Endothelial cell of umbilical vein (primary cell): ENCODE measurements at regions not wholly inside any gene's neighbourhood (a gene's known extent, or its start where the extent isn't known, plus 50 kb on each side); places are given as distances from the start of the nearest gene placed in this dataset.
A peak's percentile ranks its signal among the peaks of the same experiment; 100 is the strongest.

Experiments used
- BruUV-seq: library from RNA; stranded (reverse); fragments of 400-500 nt; replicated peaks from 2 replicates; lab custom pipeline; 2021; lab: Mats Ljungman, UMichigan
- CTCF ChIA-PET: fragments of 300-600, 350-600 bp; sonication (Branson Sonifier 250); formaldehyde crosslinking; loops from one replicate; lab custom pipeline; 2021; ENCODE audit warnings: antibody characterized with exemption, inconsistent platforms; lab: Charles Lee
- POLR2A ChIA-PET: fragments of 300-600, 350-600 bp; sonication (Branson Sonifier 250); formaldehyde crosslinking; loops from one replicate; lab custom pipeline; 2021; ENCODE audit warnings: antibody characterized with exemption, inconsistent platforms; lab: Charles Lee
- DNase-seq: peaks from one replicate; pipeline ENCODE4 v3.0.0-alpha.2; 2011; ENCODE audit warnings: low read depth, low spot score
- FAIRE-seq: peaks from 2 replicates; lab custom pipeline; 2011; peaks lifted over from hg19 to GRCh38; lab: Jason Lieb, UNC
- H2AFZ ChIP-seq: 2 replicates; pipeline ENCODE4 v1.6.0; 2012; ENCODE audit warnings: low read depth, low read length, control low read depth, inconsistent platforms
- H3K27ac ChIP-seq: 2 replicates; pipeline ENCODE4 v1.5.1; 2011; ENCODE audit warnings: low read depth, mild to moderate bottlenecking, control low read depth, low read length, moderate library complexity; ENCODE audit not compliant: insufficient read depth
- H3K27me3 ChIP-seq, 2 experiments: 2 replicates each; pipeline versions ENCODE4 v1.6.0 to v1.6.1; 2011; ENCODE audit warnings: low read length in 2 of 2, mixed read lengths in 1 of 2; ENCODE audit not compliant: control insufficient read depth in 2 of 2, insufficient read depth in 2 of 2
- H3K36me3 ChIP-seq, 2 experiments: 2 replicates in 1 of 2; 3 replicates in 1 of 2; pipeline ENCODE4 v1.5.1; 2011; ENCODE audit warnings: low read length in 2 of 2, mild to moderate bottlenecking in 1 of 2, moderate library complexity in 1 of 2; ENCODE audit not compliant: control insufficient read depth in 2 of 2, insufficient read depth in 2 of 2; ENCODE audit errors: extremely low read depth in 1 of 2
- H3K4me1 ChIP-seq: 3 replicates; pipeline ENCODE4 v1.5.1; 2011; ENCODE audit warnings: mild to moderate bottlenecking, low read length; ENCODE audit not compliant: control insufficient read depth, insufficient read depth; ENCODE audit errors: extremely low read depth
- H3K4me2 ChIP-seq: 2 replicates; pipeline ENCODE4 v1.6.1; 2011; ENCODE audit warnings: low read length, control low read depth, mixed read lengths; ENCODE audit not compliant: insufficient read depth
- H3K4me3 ChIP-seq, 3 experiments: fragments of 200-600 bp in 1 of 3; sonication (generic), shearing (Covaris generic) in 1 of 3; replicated peaks in 1 of 3; 2 replicates each; pipeline ENCODE4 v1.5.1; 2011 to 2016; ENCODE audit warnings: control low read depth in 3 of 3, low read length in 3 of 3, mild to moderate bottlenecking in 2 of 3, inconsistent platforms in 1 of 3, low read depth in 1 of 3, moderate library complexity in 1 of 3; ENCODE audit not compliant: insufficient read depth in 1 of 3
- H3K79me2 ChIP-seq: 2 replicates; pipeline ENCODE4 v1.6.0; 2012; ENCODE audit warnings: low read length, inconsistent platforms; ENCODE audit not compliant: control insufficient read depth, insufficient read depth
- H3K9ac ChIP-seq: replicated peaks from 2 replicates; pipeline ENCODE3; 2011; ENCODE audit warnings: low read length, control low read depth; ENCODE audit not compliant: insufficient read depth; ENCODE audit errors: extremely low read depth
- H3K9me1 ChIP-seq: replicated peaks from 3 replicates; pipeline ENCODE4 v1.6.0; 2011; ENCODE audit warnings: mild to moderate bottlenecking, low read length; ENCODE audit not compliant: control insufficient read depth, insufficient read depth; ENCODE audit errors: extremely low read depth
- H3K9me3 ChIP-seq: replicated peaks from 2 replicates; pipeline ENCODE4 v1.5.1; 2012; ENCODE audit warnings: low read length, inconsistent platforms; ENCODE audit not compliant: control insufficient read depth, insufficient read depth
- H4K20me1 ChIP-seq: replicated peaks from 2 replicates; pipeline ENCODE3; 2011; ENCODE audit warnings: mild to moderate bottlenecking, low read length; ENCODE audit not compliant: control insufficient read depth, insufficient read depth; ENCODE audit errors: extremely low read depth
- EZH2 ChIP-seq: IDR thresholded peaks from 2 replicates; pipeline ENCODE4 v1.6.1; 2012; ENCODE audit warnings: borderline replicate concordance, low read depth, mild to moderate bottlenecking, moderate library complexity, low read length, inconsistent platforms; ENCODE audit not compliant: severe bottlenecking
- FOS ChIP-seq: IDR thresholded peaks from 2 replicates; pipeline ENCODE4 v1.6.1; 2011; ENCODE audit warnings: mild to moderate bottlenecking, low read length, moderate library complexity, borderline replicate concordance; ENCODE audit not compliant: insufficient read depth
- GATA2 ChIP-seq: IDR thresholded peaks from 2 replicates; pipeline ENCODE4 v1.7.0; 2011; ENCODE audit warnings: low read depth, mild to moderate bottlenecking, moderate library complexity, mixed read lengths, low read length; ENCODE audit not compliant: insufficient read length, insufficient read depth
- JUN ChIP-seq: IDR thresholded peaks from 2 replicates; pipeline ENCODE4 v1.6.1; 2011; ENCODE audit warnings: borderline replicate concordance, low read depth; ENCODE audit not compliant: insufficient read length, insufficient read depth
- MYC ChIP-seq: IDR thresholded peaks from one replicate; pipeline ENCODE4 v1.6.1; 2011; ENCODE audit warnings: mild to moderate bottlenecking, low read depth, low read length
- POLR2A ChIP-seq: IDR thresholded peaks from 2 replicates; pipeline ENCODE4 v1.6.1; 2012; ENCODE audit warnings: low read depth, mild to moderate bottlenecking, control low read depth, low read length
- POLR2AphosphoS5 ChIP-seq: IDR thresholded peaks from 2 replicates; pipeline ENCODE4 v1.6.1; 2012; ENCODE audit warnings: low read depth, mild to moderate bottlenecking, control low read depth, low read length, moderate library complexity; ENCODE audit not compliant: insufficient read depth
- dilution Hi-C: fragments of 300-500 bp; cut with MboI; formaldehyde crosslinking; loops from one replicate; pipeline ENCODE4 v1.15.0; 2019; ENCODE audit warnings: low sequenced_read_pairs; ENCODE audit not compliant: extremely low pct_ligation_motif_present
- intact Hi-C: fragments of 100-400 bp; cut with micrococcal nuclease; formaldehyde crosslinking; loops from one replicate; pipeline ENCODE4 v1.10.0; 2022
- TF ChIP-seq, protein P1 (sequence below), 2 donors: IDR thresholded peaks; 1 replicate in 1 of 2; 2 replicates in 1 of 2; pipeline ENCODE4 v1.5.1; 2011; ENCODE audit warnings: low read length in 2 of 2, mild to moderate bottlenecking in 2 of 2, moderate library complexity in 2 of 2, control low read depth in 1 of 2, inconsistent platforms in 1 of 2, low read depth in 1 of 2; ENCODE audit not compliant: insufficient read depth in 1 of 2; ENCODE audit errors: extremely low read depth in 1 of 2

DNA sequence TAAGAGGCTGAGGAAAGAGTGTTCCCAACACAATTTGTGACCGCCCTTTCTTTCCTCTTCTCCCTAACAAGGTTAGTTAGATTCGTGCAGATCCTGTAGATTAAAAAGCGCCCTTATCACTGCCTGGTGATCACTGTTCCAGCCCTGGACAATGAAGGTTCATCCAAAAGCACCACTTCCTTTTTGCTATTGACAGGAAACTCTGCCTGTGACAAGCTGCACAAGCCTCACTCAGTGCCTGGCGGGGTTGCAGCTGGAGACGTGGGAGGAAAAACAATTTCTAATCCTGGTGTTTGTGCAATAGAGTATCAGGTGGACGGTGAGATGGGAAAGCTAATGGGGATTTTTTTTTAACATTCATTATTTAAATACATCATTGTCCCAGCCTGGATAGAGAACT, 105.9 kb upstream of the CAV2 start:
- DNase-seq, result peak; percentile 92
- dilution Hi-C loops, result no loop called here
- Histone ChIP-seq H3K9ac (peak overlapping the region; percentile 36), H3K4me2 (peak overlapping the region; percentile 41), H3K79me2 (no peaks in the 10 kb centered on the region), H3K27me3 (no peaks in the 10 kb centered on the region), H3K4me3 (no peak overlapping the region), H3K36me3 (no peaks in the 10 kb centered on the region), H3K9me1 (no peaks in the 10 kb centered on the region), H3K4me1 (peaks cover 38% of the 10 kb centered on the region), H2AFZ (peak overlapping the region; percentile 73), H3K9me3 (no peaks in the 10 kb centered on the region), H4K20me1 (no peaks in the 10 kb centered on the region), H3K27ac (peak overlapping the region; percentile 50)
- CTCF ChIA-PET, result interaction anchor here (0.6 to 2.0 kb wide), 7 partner anchors 8 to 82 kb away, joined by 3 to 6 read pairs (median 3); no protein-coding TSS in a partner anchor
- POLR2A ChIA-PET, result interaction anchor here (0.6 kb wide), 1 partner anchor 48 kb away, joined by 3 read pairs; no protein-coding TSS in a partner anchor
- FAIRE-seq, result peak; percentile 82
- no peak for TF ChIP-seq EZH2
- TF ChIP-seq GATA2, result peak; percentile 93
- peak; percentile 32 for TF ChIP-seq POLR2AphosphoS5
- peak; percentile 34 for TF ChIP-seq JUN
- BruUV-seq, result no TSS peak
- intact Hi-C loops, result no loop called here

DNA sequence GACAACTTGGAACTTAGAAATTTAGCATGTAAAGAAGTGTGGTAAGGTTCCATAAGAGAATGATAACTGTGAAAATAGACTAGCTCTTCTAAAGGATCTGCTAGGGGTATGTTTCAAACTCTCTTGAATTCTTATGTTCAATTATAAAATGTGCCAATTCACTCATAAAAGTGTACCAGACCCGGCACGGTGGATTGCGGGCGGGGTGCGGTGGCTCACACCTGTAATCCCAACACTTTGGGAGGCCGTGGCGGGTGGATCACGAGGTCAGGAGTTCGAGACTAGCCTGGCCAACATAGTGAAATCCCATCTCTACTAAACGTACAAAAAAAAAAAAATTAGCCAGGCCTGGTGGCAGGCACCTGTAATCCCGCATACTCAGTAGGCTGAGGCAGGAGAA, 105.4 kb upstream of the CAV2 start:
- no peak overlapping the region for H2AFZ ChIP-seq
- ChIA-PET CTCF (interaction anchor here (0.6 to 2.0 kb wide), 5 partner anchors 24 to 82 kb away, joined by 3 to 6 read pairs (median 3); no protein-coding TSS in a partner anchor), POLR2A (no interaction called here)
- intact Hi-C loops (no loop called here), dilution Hi-C loops (no loop called here)
- DNase-seq (no peak), FAIRE-seq (no peak)
- H4K20me1 ChIP-seq, result no peaks in the 10 kb centered on the region
- H3K79me2 ChIP-seq, result no peaks in the 10 kb centered on the region
- no TSS peak for BruUV-seq
- H3K9me3 ChIP-seq, result no peaks in the 10 kb centered on the region
- no peaks in the 10 kb centered on the region for H3K9me1 ChIP-seq
- H3K27ac ChIP-seq, result peak overlapping the region; percentile 50
- H3K4me1 ChIP-seq, result peaks cover 38% of the 10 kb centered on the region
- H3K4me2 ChIP-seq, result peak overlapping the region; percentile 41
- TF ChIP-seq POLR2AphosphoS5 (no peak), MYC (no peak), GATA2 (no peak), JUN (no peak), FOS (no peak), POLR2A (no peak)
- TF ChIP-seq, protein P1, sequence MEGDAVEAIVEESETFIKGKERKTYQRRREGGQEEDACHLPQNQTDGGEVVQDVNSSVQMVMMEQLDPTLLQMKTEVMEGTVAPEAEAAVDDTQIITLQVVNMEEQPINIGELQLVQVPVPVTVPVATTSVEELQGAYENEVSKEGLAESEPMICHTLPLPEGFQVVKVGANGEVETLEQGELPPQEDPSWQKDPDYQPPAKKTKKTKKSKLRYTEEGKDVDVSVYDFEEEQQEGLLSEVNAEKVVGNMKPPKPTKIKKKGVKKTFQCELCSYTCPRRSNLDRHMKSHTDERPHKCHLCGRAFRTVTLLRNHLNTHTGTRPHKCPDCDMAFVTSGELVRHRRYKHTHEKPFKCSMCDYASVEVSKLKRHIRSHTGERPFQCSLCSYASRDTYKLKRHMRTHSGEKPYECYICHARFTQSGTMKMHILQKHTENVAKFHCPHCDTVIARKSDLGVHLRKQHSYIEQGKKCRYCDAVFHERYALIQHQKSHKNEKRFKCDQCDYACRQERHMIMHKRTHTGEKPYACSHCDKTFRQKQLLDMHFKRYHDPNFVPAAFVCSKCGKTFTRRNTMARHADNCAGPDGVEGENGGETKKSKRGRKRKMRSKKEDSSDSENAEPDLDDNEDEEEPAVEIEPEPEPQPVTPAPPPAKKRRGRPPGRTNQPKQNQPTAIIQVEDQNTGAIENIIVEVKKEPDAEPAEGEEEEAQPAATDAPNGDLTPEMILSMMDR (IDR thresholded peaks at IDR 0.05; ENCODE audit: extremely low read depth in 1 of 2, insufficient read depth in 1 of 2, low read depth in 1 of 2, low read length in 2 of 2), result no peak
- no peak overlapping the region for H3K4me3 ChIP-seq
- H3K27me3 ChIP-seq, result no peaks in the 10 kb centered on the region
- no peaks in the 10 kb centered on the region for H3K36me3 ChIP-seq
- H3K9ac ChIP-seq, result peak overlapping the region; percentile 36
